Activated naive CD8-positive, alpha-beta T cell treated with anti-CD3 and anti-CD28 coated beads, Interleukin-2, amount 10 ng/mL, durations not matched to agents 7 days and 5 days (primary cell): ENCODE measurements at regions not wholly inside any gene's neighbourhood (a gene's known extent, or its start where the extent isn't known, plus 50 kb on each side); places are given as distances from the start of the nearest gene placed in this dataset.

Experiments
- ATAC-seq: fragments of 150-1000 bp; cut with Tn5 transposase; one replicate; pipeline ENCODE4 v1.10.0; 2021; ENCODE audit warnings: low read depth, moderate library complexity
- POLR2A ChIA-PET: fragments of 350-600 bp; sonication (Branson Sonifier 250); formaldehyde crosslinking; loops from one replicate; lab custom pipeline; 2021; ENCODE audit warnings: antibody characterized with exemption; lab: Charles Lee
- DNase-seq: peaks from one replicate; pipeline ENCODE4 v3.0.0; 2021
- H3K27ac Mint-ChIP-seq: one replicate; pipeline ENCODE4 v1.8.0; 2022; ENCODE audit warnings: mild to moderate bottlenecking, mixed read lengths
- H3K27me3 Mint-ChIP-seq: one replicate; pipeline ENCODE4 v1.8.0; 2022; ENCODE audit warnings: mild to moderate bottlenecking, moderate library complexity, mixed read lengths
- H3K36me3 Mint-ChIP-seq: one replicate; pipeline ENCODE4 v1.8.0; 2021; ENCODE audit warnings: mild to moderate bottlenecking, mixed read lengths
- H3K4me1 Mint-ChIP-seq: one replicate; pipeline ENCODE4 v1.8.0; 2021; ENCODE audit warnings: mixed read lengths
- H3K4me3 Mint-ChIP-seq: one replicate; pipeline ENCODE4 v1.8.0; 2022; ENCODE audit warnings: mild to moderate bottlenecking, moderate library complexity, mixed read lengths
- H3K9me3 Mint-ChIP-seq: one replicate; pipeline ENCODE4 v1.8.0; 2021; ENCODE audit warnings: mixed read lengths

DNA sequence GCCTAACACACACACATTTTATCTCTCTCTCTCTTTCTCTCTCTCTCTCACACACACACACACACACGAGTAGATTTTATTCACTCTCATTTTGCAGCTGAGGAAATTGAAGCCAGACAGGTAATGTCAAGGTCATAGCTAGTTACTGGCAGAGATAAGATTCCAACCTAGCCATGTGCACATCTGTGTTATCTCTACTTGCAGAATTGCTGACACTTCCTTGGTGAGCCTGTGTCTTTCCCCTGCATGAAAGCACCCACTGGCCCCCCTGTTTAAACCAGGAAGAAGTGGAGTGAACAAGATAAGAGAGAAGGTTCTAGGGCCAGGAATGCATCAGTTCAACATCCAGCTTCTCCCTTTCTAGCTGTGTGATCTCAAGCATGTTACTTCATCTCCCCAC, 423.7 kb downstream of the TXNL1 start:
- Mint-ChIP-seq H3K9me3 (peaks cover 4% of the 10 kb centered on the region), H3K4me1 (no peaks in the 10 kb centered on the region), H3K36me3 (no peaks in the 10 kb centered on the region), H3K4me3 (no peak overlapping the region), H3K27ac (no peak overlapping the region), H3K27me3 (no peaks in the 10 kb centered on the region)
- POLR2A ChIA-PET, result no interaction called here
- DNase-seq (no peak), ATAC-seq (no peak)

- Mint-ChIP-seq H3K36me3 (no peaks in the 10 kb centered on the region), H3K9me3 (peaks cover 4% of the 10 kb centered on the region)
These were observed 427.9 kb downstream of the TXNL1 start for GRCh38 chr18:56210520-56210919.

DNA sequence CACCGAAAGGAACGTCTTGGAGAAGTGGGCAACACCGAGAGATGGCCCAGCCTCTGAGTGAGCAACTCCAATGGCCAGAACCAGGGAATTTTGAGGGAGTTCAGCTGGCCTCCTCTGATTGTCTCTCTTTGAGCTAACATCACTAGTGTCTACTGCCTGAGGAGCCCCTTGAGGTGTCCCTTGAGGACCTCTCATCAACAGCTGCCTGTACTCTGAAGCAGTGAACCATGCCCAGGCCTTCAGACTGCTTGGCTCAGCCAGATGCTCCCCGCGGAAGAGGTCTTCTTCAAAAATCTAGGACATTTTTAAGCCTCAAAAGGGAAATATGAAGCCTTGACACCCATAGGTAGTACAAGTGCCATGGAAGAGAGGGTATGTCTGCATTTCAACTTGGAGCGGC, 430.4 kb downstream of the TXNL1 start:
- ATAC-seq, result no peak
- H3K4me3 Mint-ChIP-seq, result no peak overlapping the region
- no peak overlapping the region for H3K27ac Mint-ChIP-seq
- H3K9me3 Mint-ChIP-seq, result peaks cover 2% of the 10 kb centered on the region
- POLR2A ChIA-PET, result no interaction called here
- H3K36me3 Mint-ChIP-seq, result no peaks in the 10 kb centered on the region
- no peaks in the 10 kb centered on the region for H3K4me1 Mint-ChIP-seq
- DNase-seq, result no peak
- H3K27me3 Mint-ChIP-seq, result no peaks in the 10 kb centered on the region

More at GRCh38 chr18:56210520-56210919, 427.9 kb downstream of the TXNL1 start:
- DNase-seq, result no peak
- H3K4me1 Mint-ChIP-seq, result no peaks in the 10 kb centered on the region
- POLR2A ChIA-PET, result no interaction called here
- H3K27ac Mint-ChIP-seq, result no peak overlapping the region
- no peaks in the 10 kb centered on the region for H3K27me3 Mint-ChIP-seq
- no peak overlapping the region for H3K4me3 Mint-ChIP-seq
- no peak for ATAC-seq

- DNase-seq (no peak), ATAC-seq (no peak)
- H3K36me3 Mint-ChIP-seq, result no peaks in the 10 kb centered on the region
- H3K9me3 Mint-ChIP-seq, result no peaks in the 10 kb centered on the region
- no peaks in the 10 kb centered on the region for H3K27me3 Mint-ChIP-seq
- H3K27ac Mint-ChIP-seq, result no peak overlapping the region
- POLR2A ChIA-PET, result no interaction called here
- no peaks in the 10 kb centered on the region for H3K4me1 Mint-ChIP-seq
- H3K4me3 Mint-ChIP-seq, result no peak overlapping the region
These were observed 434.3 kb downstream of the TXNL1 start for GRCh38 chr18:56204052-56204451.

- Mint-ChIP-seq H3K9me3 (no peaks in the 10 kb centered on the region), H3K4me1 (no peaks in the 10 kb centered on the region), H3K27me3 (no peaks in the 10 kb centered on the region), H3K4me3 (no peak overlapping the region), H3K27ac (no peak overlapping the region), H3K36me3 (no peaks in the 10 kb centered on the region)
- POLR2A ChIA-PET, result no interaction called here
- DNase-seq (no peak), ATAC-seq (no peak)
These were observed 435.7 kb downstream of the TXNL1 start for GRCh38 chr18:56202678-56203077.

DNA sequence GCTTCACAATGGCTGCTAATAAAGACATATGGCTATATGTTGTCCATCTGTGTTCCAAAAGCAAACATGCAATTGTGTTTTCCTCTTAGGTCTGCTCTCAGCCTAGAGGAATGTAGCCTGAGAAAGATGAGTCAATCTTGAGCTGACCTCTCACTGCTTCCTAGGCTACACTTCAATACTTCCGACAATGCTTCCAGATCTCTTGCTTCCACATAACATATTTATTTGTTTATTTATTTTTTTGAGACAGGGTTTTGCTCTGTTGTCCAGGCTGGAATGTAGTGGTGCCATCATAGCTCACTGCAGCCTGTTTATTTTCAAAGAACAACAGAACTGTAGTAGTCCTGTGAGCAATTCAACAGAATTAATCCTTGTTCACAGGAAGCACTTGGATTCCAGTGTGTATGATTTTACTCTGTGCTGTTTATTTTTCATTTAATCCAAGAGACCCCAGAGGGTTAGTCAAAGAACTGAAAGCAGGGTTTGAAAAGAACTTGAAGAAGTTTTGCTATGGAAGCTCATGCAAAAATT, 437.9 kb downstream of the TXNL1 start:
- no peaks in the 10 kb centered on the region for H3K27me3 Mint-ChIP-seq
- no peaks in the 10 kb centered on the region for H3K4me1 Mint-ChIP-seq
- ATAC-seq (no peak), DNase-seq (no peak)
- POLR2A ChIA-PET, result no interaction called here
- no peaks in the 10 kb centered on the region for H3K36me3 Mint-ChIP-seq
- H3K27ac Mint-ChIP-seq, result no peak overlapping the region
- no peaks in the 10 kb centered on the region for H3K9me3 Mint-ChIP-seq
- H3K4me3 Mint-ChIP-seq, result no peak overlapping the region

DNA sequence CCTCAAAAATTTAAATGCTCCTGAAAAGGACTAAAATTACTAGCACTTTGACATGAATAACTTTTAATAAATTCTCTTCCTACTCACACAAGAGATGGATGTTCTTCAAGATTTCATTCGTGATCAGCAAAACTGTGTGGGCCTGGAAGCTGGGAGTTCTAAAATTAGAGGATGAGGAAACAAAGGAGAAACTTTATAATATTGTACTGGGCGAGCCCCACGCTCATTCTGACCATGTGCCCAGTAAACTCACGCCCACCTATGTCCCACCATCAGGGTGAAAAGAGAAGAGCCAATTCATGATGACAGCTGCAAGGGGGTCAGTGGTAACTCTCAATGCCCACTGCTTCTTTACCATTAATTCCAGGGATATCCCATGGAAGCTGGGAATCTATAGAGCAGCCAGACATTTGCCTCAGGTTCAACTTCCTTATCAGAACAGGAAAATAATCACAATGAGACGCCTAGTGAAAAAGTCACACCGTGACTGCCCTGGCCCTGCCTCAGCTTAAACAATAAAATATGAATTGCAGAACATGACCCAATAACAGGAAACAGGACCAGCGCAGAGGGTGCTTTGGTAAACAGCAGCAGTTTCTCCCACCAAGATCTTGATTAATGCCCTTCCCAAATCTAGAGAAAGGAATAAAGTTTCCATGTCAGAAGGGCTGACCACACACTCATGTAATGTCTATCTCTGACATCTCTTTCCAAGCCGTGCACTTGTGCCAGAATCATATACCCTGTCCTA, 438.6 kb downstream of the TXNL1 start:
- no peaks in the 10 kb centered on the region for H3K27me3 Mint-ChIP-seq
- no peaks in the 10 kb centered on the region for H3K36me3 Mint-ChIP-seq
- H3K4me3 Mint-ChIP-seq, result no peak overlapping the region
- no peaks in the 10 kb centered on the region for H3K4me1 Mint-ChIP-seq
- DNase-seq, result no peak
- no peak overlapping the region for H3K27ac Mint-ChIP-seq
- H3K9me3 Mint-ChIP-seq, result no peaks in the 10 kb centered on the region
- ATAC-seq, result no peak
- POLR2A ChIA-PET, result no interaction called here

DNA sequence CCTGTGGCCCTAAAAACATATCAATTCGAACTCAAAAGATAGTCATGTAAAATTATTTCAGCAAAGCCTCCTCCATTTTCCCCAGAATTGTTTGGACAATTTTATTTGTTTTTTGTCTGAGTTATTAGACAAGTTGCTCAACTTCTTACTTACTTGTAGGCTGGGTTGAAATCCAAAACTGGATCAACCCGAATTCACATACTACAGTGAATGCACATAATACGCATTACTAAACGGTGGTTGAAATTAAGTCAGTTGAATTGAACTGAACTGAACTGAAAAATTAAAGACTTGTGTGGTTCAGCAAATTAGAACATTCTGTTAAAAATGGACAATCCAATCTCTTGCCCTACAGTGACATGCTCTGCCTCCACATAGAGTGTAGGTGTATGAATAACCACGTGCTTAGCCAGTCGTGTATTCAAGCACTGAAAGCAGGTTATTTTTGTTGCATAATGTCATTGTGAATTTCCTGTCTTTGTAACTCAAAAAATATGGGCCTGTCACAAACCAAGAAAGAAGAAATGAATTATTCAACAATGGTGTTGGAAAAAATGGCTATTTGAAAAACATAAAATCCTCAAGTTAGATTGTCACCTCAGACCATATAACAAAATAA, 441.0 kb downstream of the TXNL1 start:
- H3K36me3 Mint-ChIP-seq, result no peaks in the 10 kb centered on the region
- ATAC-seq, result no peak
- DNase-seq, result no peak
- H3K27me3 Mint-ChIP-seq, result no peaks in the 10 kb centered on the region
- no peaks in the 10 kb centered on the region for H3K9me3 Mint-ChIP-seq
- POLR2A ChIA-PET, result no interaction called here
- no peak overlapping the region for H3K4me3 Mint-ChIP-seq
- no peak overlapping the region for H3K27ac Mint-ChIP-seq
- H3K4me1 Mint-ChIP-seq, result no peaks in the 10 kb centered on the region

DNA sequence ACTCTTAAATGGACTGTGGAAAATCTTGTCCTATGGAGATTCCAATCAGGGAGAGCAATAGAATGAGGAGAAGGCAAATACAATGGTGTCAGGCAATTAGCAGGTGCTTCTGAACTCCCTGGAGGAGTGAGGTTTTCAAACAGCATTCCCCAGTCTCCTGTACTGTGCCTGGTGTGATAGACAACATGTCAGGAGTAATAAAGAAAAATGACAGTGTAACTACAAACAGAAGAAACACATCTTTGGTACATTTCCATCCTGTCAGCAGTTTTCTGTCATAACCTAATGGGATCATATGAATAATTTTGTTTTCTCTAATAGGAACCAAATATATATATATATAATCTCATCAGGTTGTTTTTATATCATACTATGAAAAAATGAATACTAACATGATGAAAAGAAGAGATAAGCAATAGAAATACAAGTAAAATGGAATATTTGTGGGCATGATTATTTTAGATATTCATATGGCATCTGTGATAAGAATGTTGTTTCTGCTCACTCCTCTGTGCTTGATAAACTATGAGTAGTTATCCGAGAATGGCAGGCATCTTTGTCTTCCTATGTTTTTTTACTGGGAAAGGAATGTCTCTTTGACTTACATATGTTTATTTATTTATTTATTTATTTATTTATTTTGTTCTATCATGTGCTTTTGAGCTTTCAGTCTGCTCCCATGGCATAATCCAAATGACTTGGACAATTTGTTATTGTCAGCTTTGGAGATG, 441.7 kb downstream of the TXNL1 start:
- H3K4me1 Mint-ChIP-seq, result no peaks in the 10 kb centered on the region

DNA sequence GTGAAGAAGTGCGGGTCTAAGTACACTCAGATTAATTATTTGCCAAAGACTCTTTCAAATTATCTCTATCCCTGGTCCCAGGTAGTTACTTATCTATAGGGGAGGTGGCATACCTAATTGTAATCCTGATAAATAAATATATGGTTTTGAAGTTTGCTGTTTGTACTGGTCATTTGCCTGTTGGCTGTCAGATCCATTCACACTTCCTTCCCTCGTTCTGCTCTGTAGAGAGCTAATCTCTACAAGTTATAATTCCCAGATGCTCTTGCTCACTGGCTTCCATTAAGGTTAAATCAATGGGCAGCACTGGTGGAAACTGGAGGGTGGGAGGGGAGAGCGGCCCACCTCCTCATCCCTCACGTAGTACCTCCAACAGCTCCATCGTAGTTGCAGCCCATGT, 447.1 kb downstream of the TXNL1 start:
- H3K27ac Mint-ChIP-seq, result no peak overlapping the region
- ATAC-seq (no peak), DNase-seq (no peak)
- H3K36me3 Mint-ChIP-seq, result no peaks in the 10 kb centered on the region
- no peaks in the 10 kb centered on the region for H3K9me3 Mint-ChIP-seq
- H3K4me1 Mint-ChIP-seq, result no peaks in the 10 kb centered on the region
- H3K27me3 Mint-ChIP-seq, result no peaks in the 10 kb centered on the region
- H3K4me3 Mint-ChIP-seq, result no peak overlapping the region
- POLR2A ChIA-PET, result no interaction called here

More for the DNA sequence above, 441.7 kb downstream of the TXNL1 start:
- no peak for DNase-seq
- Mint-ChIP-seq H3K9me3 (no peaks in the 10 kb centered on the region), H3K27me3 (no peaks in the 10 kb centered on the region), H3K36me3 (no peaks in the 10 kb centered on the region), H3K4me3 (no peak overlapping the region), H3K27ac (no peak overlapping the region)
- POLR2A ChIA-PET, result no interaction called here
- no peak for ATAC-seq

DNA sequence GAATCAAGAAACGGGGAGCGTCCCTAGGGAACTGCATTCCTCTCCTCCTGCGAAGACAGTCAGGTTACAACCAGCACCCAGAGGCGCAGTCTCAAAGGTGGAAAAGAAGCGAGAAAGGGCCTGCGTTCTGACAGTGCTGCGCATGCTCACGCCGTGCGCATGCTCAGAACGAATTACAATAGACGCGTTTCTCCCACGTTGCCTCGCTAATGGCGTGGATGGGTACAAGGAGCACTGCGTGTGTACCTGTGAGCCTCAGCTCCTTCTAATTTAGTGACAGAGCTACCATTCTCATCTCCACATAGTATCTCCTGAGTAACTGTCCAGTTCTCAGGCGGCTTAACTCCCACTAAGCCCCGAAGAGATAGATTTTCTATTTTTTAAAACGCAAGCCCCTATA, 448.8 kb downstream of the TXNL1 start:
- Mint-ChIP-seq H3K4me1 (no peaks in the 10 kb centered on the region), H3K36me3 (no peaks in the 10 kb centered on the region)

DNA sequence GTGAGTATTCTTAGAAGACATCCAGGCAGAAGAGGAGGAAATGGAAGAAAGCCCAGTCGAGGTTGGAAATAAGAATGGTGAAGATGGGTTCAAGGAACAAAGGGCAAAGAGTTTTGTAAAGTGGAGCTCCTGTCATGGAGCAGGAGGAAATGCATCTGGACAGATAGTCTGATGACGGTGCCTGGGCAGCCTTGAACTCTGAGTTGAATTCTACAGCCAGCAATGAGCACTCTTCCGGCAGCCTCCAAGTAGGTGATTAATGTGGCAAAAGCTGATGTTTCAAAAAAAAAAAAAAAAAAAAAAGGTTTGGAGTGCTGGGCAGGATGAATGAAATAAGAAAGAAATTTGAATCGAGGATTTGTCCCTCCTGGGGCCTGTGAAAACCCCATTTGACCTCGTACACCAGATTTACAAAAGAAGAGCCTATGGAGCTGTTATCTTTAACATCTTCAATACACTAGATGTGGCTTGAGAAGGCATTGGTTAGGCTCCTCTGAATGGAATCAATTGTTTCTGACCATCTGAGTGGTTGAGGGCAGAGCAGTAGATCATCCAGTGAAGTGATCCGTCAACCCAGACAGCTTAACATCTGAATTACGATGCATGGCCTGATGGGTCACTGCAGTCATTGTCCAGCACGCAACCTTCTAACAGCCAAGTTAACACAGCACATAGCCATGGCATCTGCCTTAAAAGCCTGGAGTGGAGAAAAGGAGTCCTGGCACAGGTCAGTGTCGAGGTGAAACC, 449.7 kb downstream of the TXNL1 start:
- no peaks in the 10 kb centered on the region for H3K36me3 Mint-ChIP-seq
- no peak for ATAC-seq
- POLR2A ChIA-PET, result no interaction called here
- H3K9me3 Mint-ChIP-seq, result no peaks in the 10 kb centered on the region
- no peak overlapping the region for H3K27ac Mint-ChIP-seq
- no peak overlapping the region for H3K4me3 Mint-ChIP-seq
- no peaks in the 10 kb centered on the region for H3K27me3 Mint-ChIP-seq
- no peaks in the 10 kb centered on the region for H3K4me1 Mint-ChIP-seq
- DNase-seq, result no peak

More for the DNA sequence above, 448.8 kb downstream of the TXNL1 start:
- Mint-ChIP-seq H3K4me3 (no peak overlapping the region), H3K27ac (no peak overlapping the region), H3K27me3 (no peaks in the 10 kb centered on the region), H3K9me3 (no peaks in the 10 kb centered on the region)
- POLR2A ChIA-PET, result no interaction called here
- DNase-seq (no peak), ATAC-seq (no peak)

- POLR2A ChIA-PET, result no interaction called here
- ATAC-seq (no peak), DNase-seq (no peak)
- Mint-ChIP-seq H3K27ac (no peak overlapping the region), H3K36me3 (no peaks in the 10 kb centered on the region), H3K9me3 (no peaks in the 10 kb centered on the region), H3K27me3 (no peaks in the 10 kb centered on the region), H3K4me3 (no peak overlapping the region), H3K4me1 (no peaks in the 10 kb centered on the region)
These were observed 452.1 kb downstream of the TXNL1 start for GRCh38 chr18:56186319-56186718.
